Muscle of arm (tissue), 1 donor: ENCODE measurements at regions not wholly inside any gene's neighbourhood (a gene's known extent, or its start where the extent isn't known, plus 50 kb on each side); places are given as distances from the start of the nearest gene placed in this dataset.
A peak's percentile ranks its signal among the peaks of the same experiment; 100 is the strongest.

ENCODE experiments used
- DNase-seq: peaks from one replicate; pipeline ENCODE4 v3.0.0-alpha.2; 2013

GRCh38 chr17:5694551-5694950 lies 110.2 kb upstream of the NLRP1 start:
- no peak for DNase-seq

- DNase-seq, result no peak
Measured at GRCh38 chr17:5695480-5695879, 111.2 kb upstream of the NLRP1 start.

GRCh38 chr17:5698959-5699358 lies 114.7 kb upstream of the NLRP1 start:
- no peak for DNase-seq

- DNase-seq, result no peak
Measured at GRCh38 chr17:5699814-5700213, 115.5 kb upstream of the NLRP1 start.

- no peak for DNase-seq
Measured at GRCh38 chr17:5700745-5701144, 116.4 kb upstream of the NLRP1 start.

GRCh38 chr17:5701381-5701780 lies 117.1 kb upstream of the NLRP1 start:
- no peak for DNase-seq

- no peak for DNase-seq
Measured at GRCh38 chr17:5702951-5703510, 118.7 kb upstream of the NLRP1 start.

GRCh38 chr17:5703736-5704135 lies 119.4 kb upstream of the NLRP1 start:
- DNase-seq, result no peak

GRCh38 chr17:5705081-5705875 lies 121.0 kb upstream of the NLRP1 start:
- DNase-seq, result no peak

- no peak for DNase-seq
Measured at GRCh38 chr17:5705876-5706576, 121.7 kb upstream of the NLRP1 start.

- peak; percentile 58 for DNase-seq
Measured at GRCh38 chr17:5706577-5707210, 122.4 kb upstream of the NLRP1 start.

- DNase-seq, result no peak
Measured at GRCh38 chr17:5707482-5707881, 123.2 kb upstream of the NLRP1 start.

- DNase-seq, result no peak
Measured at GRCh38 chr17:5708344-5708743, 124.0 kb upstream of the NLRP1 start.

- no peak for DNase-seq
Measured at GRCh38 chr17:5711344-5711743, 127.0 kb upstream of the NLRP1 start.

- no peak for DNase-seq
Measured at GRCh38 chr17:5714993-5715392, 130.7 kb upstream of the NLRP1 start.

GRCh38 chr17:5715478-5715877 lies 131.2 kb upstream of the NLRP1 start:
- no peak for DNase-seq

- no peak for DNase-seq
Measured at GRCh38 chr17:5718726-5719125, 134.4 kb upstream of the NLRP1 start.

- no peak for DNase-seq
Measured at GRCh38 chr17:5719976-5720375, 135.7 kb upstream of the NLRP1 start.

GRCh38 chr17:5730373-5730772 lies 146.1 kb upstream of the NLRP1 start:
- no peak for DNase-seq

- DNase-seq, result no peak
Measured at GRCh38 chr17:5740937-5741336, 156.6 kb upstream of the NLRP1 start.

- no peak for DNase-seq
Measured at GRCh38 chr17:5741810-5742209, 157.5 kb upstream of the NLRP1 start.

GRCh38 chr17:5745111-5745813 lies 161.0 kb upstream of the NLRP1 start:
- DNase-seq, result no peak
